Hepatocyte (in vitro differentiated cells): ENCODE measurements at regions not wholly inside any gene's neighbourhood (a gene's known extent, or its start where the extent isn't known, plus 50 kb on each side); places are given as distances from the start of the nearest gene placed in this dataset.

Source experiments
- CTCF ChIP-seq: fragments of 200-600 bp; sonication (generic); IDR thresholded peaks from 2 replicates; pipeline ENCODE4 v1.5.1; 2016; ENCODE audit warnings: antibody characterized with exemption, mild to moderate bottlenecking; ENCODE audit not compliant: poor library complexity
- EZH2 ChIP-seq: fragments of 200-600 bp; sonication (generic); IDR thresholded peaks from 2 replicates; pipeline ENCODE4 v1.6.1; 2016; ENCODE audit warnings: antibody characterized with exemption, mild to moderate bottlenecking, borderline replicate concordance
- EZH2phosphoT487 ChIP-seq: fragments of 200-600 bp; sonication (generic); IDR thresholded peaks from one replicate; pipeline ENCODE4 v1.6.1; 2018; ENCODE audit warnings: antibody characterized with exemption, mild to moderate bottlenecking, low read depth, moderate library complexity; ENCODE audit not compliant: unreplicated experiment, severe bottlenecking

- TF ChIP-seq CTCF (no peak), EZH2 (no peak), EZH2phosphoT487 (no peak)
These were observed 129.1 kb upstream of the NGF start for GRCh38 chr1:115467196-115467595.
